ENCODE measurements at regions not wholly inside any gene's neighbourhood (a gene's known extent, or its start where the extent isn't known, plus 50 kb on each side); places are given as distances from the start of the nearest gene placed in this dataset.

- TF ChIP-seq, protein P1, sequence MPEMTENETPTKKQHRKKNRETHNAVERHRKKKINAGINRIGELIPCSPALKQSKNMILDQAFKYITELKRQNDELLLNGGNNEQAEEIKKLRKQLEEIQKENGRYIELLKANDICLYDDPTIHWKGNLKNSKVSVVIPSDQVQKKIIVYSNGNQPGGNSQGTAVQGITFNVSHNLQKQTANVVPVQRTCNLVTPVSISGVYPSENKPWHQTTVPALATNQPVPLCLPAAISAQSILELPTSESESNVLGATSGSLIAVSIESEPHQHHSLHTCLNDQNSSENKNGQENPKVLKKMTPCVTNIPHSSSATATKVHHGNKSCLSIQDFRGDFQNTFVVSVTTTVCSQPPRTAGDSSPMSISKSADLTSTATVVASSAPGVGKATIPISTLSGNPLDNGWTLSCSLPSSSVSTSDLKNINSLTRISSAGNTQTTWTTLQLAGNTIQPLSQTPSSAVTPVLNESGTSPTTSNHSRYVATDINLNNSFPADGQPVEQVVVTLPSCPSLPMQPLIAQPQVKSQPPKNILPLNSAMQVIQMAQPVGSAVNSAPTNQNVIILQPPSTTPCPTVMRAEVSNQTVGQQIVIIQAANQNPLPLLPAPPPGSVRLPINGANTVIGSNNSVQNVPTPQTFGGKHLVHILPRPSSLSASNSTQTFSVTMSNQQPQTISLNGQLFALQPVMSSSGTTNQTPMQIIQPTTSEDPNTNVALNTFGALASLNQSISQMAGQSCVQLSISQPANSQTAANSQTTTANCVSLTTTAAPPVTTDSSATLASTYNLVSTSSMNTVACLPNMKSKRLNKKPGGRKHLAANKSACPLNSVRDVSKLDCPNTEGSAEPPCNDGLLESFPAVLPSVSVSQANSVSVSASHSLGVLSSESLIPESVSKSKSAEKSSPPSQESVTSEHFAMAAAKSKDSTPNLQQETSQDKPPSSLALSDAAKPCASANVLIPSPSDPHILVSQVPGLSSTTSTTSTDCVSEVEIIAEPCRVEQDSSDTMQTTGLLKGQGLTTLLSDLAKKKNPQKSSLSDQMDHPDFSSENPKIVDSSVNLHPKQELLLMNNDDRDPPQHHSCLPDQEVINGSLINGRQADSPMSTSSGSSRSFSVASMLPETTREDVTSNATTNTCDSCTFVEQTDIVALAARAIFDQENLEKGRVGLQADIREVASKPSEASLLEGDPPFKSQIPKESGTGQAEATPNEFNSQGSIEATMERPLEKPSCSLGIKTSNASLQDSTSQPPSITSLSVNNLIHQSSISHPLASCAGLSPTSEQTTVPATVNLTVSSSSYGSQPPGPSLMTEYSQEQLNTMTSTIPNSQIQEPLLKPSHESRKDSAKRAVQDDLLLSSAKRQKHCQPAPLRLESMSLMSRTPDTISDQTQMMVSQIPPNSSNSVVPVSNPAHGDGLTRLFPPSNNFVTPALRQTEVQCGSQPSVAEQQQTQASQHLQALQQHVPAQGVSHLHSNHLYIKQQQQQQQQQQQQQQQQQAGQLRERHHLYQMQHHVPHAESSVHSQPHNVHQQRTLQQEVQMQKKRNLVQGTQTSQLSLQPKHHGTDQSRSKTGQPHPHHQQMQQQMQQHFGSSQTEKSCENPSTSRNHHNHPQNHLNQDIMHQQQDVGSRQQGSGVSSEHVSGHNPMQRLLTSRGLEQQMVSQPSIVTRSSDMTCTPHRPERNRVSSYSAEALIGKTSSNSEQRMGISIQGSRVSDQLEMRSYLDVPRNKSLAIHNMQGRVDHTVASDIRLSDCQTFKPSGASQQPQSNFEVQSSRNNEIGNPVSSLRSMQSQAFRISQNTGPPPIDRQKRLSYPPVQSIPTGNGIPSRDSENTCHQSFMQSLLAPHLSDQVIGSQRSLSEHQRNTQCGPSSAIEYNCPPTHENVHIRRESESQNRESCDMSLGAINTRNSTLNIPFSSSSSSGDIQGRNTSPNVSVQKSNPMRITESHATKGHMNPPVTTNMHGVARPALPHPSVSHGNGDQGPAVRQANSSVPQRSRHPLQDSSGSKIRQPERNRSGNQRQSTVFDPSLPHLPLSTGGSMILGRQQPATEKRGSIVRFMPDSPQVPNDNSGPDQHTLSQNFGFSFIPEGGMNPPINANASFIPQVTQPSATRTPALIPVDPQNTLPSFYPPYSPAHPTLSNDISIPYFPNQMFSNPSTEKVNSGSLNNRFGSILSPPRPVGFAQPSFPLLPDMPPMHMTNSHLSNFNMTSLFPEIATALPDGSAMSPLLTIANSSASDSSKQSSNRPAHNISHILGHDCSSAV (CRISPR knock-in tag; IDR thresholded peaks at IDR 0.05; ENCODE audit: borderline replicate concordance): no peak
- TF ChIP-seq SMAD9 (CRISPR knock-in tag; IDR thresholded peaks at IDR 0.05): no peak
These were observed 304.1 kb upstream of the TENM4 start (continued) for GRCh38 chr11:79744941-79745340.

DNA sequence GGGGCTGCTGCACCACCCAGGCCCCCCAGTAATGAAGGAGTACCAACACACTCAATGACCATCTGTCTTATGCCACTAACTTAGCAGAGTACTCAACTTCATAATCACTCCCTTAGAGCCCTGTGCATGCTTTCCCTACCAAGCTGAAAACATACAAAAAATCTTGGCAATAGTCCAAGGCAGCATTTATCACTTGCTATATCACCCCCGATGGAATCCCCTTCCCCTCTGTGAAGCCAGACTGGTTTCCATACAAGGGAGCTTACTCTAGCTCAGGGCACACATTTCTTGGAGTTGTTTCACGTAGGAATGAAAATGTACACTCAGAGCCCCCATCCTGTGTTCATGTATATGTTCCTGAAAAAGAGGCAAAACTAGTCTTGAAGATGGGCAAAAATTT is 301.3 kb upstream of the TENM4 start:
- no peak overlapping the region for H3K9ac ChIP-seq (ENCODE audit: insufficient read depth, low read depth, low read length)
- H3K27ac ChIP-seq (ENCODE audit: extremely low read length, insufficient read depth, low read length): no peak overlapping the region
- no peaks in the 10 kb centered on the region for H3K36me3 ChIP-seq (replicated peaks in 1 of 2; ENCODE audit: control insufficient read depth in 1 of 2, insufficient read depth in 2 of 2, low read length in 2 of 2)
- H3K4me3 ChIP-seq (replicated peaks in 1 of 3; ENCODE audit: insufficient read depth in 1 of 3, low read depth in 2 of 3, low read length in 3 of 3): no peak overlapping the region
- WGBS (ENCODE audit: low lambda C conversion rate): 0% methylated on average over 2 of the region's 2 CpGs
- ATAC-seq (no peak), DNase-seq (ENCODE audit: low spot score) (no peak), FAIRE-seq (no peak)
- POLR2A ChIA-PET: no interaction called here
- H3K4me2 ChIP-seq (ENCODE audit: low read depth, low read length): no peak overlapping the region
- no peaks in the 10 kb centered on the region for H3K79me2 ChIP-seq (ENCODE audit: insufficient read depth, low read length)
- H3K4me1 ChIP-seq (ENCODE audit: insufficient read depth, low read length): no peaks in the 10 kb centered on the region
- no peaks in the 10 kb centered on the region for H4K20me1 ChIP-seq (ENCODE audit: insufficient read depth, low read length)
- no peak overlapping the region for H2AFZ ChIP-seq (ENCODE audit: low read length)
- CTCF ChIA-PET (ENCODE audit: low intra/inter-chr PET ratio, low total read pairs): no interaction called here
- in situ Hi-C loops (cut with HindIII; ENCODE audit: extremely low pct_ligation_motif_present, low pct_unique_long_range_greater_than_20kb): no loop called here
- intact Hi-C loops (cut with micrococcal nuclease; ENCODE audit: unreplicated experiment): no loop called here
- H3K27me3 ChIP-seq (ENCODE audit: control insufficient read depth in 1 of 2, insufficient read depth in 2 of 2, low read length in 2 of 2): no peaks in the 10 kb centered on the region
- no peaks in the 10 kb centered on the region for H3K9me3 ChIP-seq (ENCODE audit: low read length)
- BruUV-seq (replicated peaks): no TSS peak
- no peak for TF ChIP-seq XRCC5 (optimal IDR thresholded peaks at IDR 0.05; ENCODE audit: low read length)
- TF ChIP-seq ZNF296 (CRISPR knock-in tag; conservative IDR thresholded peaks at IDR 0.05): no peak
- TF ChIP-seq TFAP4 (IDR thresholded peaks at IDR 0.05; ENCODE audit: borderline replicate concordance, low read depth): no peak
- TF ChIP-seq ZNF10 (CRISPR knock-in tag; IDR thresholded peaks at IDR 0.05; ENCODE audit: borderline replicate concordance, low read depth): no peak
- no peak for TF ChIP-seq ZNF691 (CRISPR knock-in tag; IDR thresholded peaks at IDR 0.05; ENCODE audit: borderline replicate concordance, low read depth)
- TF ChIP-seq, protein P2, sequence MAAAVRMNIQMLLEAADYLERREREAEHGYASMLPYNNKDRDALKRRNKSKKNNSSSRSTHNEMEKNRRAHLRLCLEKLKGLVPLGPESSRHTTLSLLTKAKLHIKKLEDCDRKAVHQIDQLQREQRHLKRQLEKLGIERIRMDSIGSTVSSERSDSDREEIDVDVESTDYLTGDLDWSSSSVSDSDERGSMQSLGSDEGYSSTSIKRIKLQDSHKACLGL (CRISPR knock-in tag; IDR thresholded peaks at IDR 0.05): no peak
- TF ChIP-seq ZFYVE20 (CRISPR knock-in tag; IDR thresholded peaks at IDR 0.05; ENCODE audit: borderline replicate concordance, low read depth): no peak
- TF ChIP-seq, protein P3, sequence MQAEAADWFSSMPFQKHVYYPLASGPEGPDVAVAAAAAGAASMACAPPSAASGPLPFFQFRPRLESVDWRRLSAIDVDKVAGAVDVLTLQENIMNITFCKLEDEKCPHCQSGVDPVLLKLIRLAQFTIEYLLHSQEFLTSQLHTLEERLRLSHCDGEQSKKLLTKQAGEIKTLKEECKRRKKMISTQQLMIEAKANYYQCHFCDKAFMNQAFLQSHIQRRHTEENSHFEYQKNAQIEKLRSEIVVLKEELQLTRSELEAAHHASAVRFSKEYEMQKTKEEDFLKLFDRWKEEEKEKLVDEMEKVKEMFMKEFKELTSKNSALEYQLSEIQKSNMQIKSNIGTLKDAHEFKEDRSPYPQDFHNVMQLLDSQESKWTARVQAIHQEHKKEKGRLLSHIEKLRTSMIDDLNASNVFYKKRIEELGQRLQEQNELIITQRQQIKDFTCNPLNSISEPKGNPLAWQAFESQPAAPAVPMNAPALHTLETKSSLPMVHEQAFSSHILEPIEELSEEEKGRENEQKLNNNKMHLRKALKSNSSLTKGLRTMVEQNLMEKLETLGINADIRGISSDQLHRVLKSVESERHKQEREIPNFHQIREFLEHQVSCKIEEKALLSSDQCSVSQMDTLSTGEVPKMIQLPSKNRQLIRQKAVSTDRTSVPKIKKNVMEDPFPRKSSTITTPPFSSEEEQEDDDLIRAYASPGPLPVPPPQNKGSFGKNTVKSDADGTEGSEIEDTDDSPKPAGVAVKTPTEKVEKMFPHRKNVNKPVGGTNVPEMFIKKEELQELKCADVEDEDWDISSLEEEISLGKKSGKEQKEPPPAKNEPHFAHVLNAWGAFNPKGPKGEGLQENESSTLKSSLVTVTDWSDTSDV (CRISPR knock-in tag; IDR thresholded peaks at IDR 0.05): no peak
